Fibroblast of villous mesenchyme (primary cell): ENCODE measurements at regions not wholly inside any gene's neighbourhood (a gene's known extent, or its start where the extent isn't known, plus 50 kb on each side); places are given as distances from the start of the nearest gene placed in this dataset.
A peak's percentile ranks its signal among the peaks of the same experiment; 100 is the strongest.

Experiments
- DNase-seq: peaks from one replicate; pipeline ENCODE4 v3.0.0-alpha.2; 2010; ENCODE audit warnings: low read depth
- H3K4me3 ChIP-seq: 2 replicates; pipeline ENCODE4 v1.5.1; 2011; ENCODE audit warnings: low read depth, mild to moderate bottlenecking, low read length
- TF ChIP-seq, protein P1 (sequence below): IDR thresholded peaks from 2 replicates; pipeline ENCODE4 v1.5.1; 2012; ENCODE audit warnings: low read depth, mild to moderate bottlenecking, low read length; ENCODE audit not compliant: insufficient read depth

GRCh38 chr20:10788877-10789276 lies 115.1 kb upstream of the JAG1 start:
- DNase-seq, result no peak
- no peak overlapping the region for H3K4me3 ChIP-seq
- TF ChIP-seq, protein P1, sequence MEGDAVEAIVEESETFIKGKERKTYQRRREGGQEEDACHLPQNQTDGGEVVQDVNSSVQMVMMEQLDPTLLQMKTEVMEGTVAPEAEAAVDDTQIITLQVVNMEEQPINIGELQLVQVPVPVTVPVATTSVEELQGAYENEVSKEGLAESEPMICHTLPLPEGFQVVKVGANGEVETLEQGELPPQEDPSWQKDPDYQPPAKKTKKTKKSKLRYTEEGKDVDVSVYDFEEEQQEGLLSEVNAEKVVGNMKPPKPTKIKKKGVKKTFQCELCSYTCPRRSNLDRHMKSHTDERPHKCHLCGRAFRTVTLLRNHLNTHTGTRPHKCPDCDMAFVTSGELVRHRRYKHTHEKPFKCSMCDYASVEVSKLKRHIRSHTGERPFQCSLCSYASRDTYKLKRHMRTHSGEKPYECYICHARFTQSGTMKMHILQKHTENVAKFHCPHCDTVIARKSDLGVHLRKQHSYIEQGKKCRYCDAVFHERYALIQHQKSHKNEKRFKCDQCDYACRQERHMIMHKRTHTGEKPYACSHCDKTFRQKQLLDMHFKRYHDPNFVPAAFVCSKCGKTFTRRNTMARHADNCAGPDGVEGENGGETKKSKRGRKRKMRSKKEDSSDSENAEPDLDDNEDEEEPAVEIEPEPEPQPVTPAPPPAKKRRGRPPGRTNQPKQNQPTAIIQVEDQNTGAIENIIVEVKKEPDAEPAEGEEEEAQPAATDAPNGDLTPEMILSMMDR, result no peak

DNA sequence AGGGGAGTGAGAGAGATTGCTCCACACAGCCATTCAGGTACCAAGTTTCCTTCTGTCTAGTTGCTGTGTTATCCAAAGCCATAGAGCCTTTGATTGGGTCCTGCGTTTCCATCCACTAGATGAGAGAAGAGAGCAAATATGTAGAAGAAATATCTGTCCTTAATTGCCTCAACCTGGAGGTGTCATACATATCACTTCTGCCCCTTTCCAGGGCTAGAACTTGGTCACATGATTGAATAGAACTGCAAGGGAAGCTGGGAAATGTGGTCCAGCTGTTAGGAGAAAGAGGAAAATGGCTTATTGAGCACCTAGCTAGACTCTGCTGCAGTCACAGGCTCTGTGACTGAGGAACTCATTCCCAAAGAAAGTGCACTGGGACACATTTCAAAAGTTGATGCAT lies 115.6 kb upstream of the JAG1 start:
- TF ChIP-seq, protein P1, result no peak
- no peak for DNase-seq
- no peak overlapping the region for H3K4me3 ChIP-seq

DNA sequence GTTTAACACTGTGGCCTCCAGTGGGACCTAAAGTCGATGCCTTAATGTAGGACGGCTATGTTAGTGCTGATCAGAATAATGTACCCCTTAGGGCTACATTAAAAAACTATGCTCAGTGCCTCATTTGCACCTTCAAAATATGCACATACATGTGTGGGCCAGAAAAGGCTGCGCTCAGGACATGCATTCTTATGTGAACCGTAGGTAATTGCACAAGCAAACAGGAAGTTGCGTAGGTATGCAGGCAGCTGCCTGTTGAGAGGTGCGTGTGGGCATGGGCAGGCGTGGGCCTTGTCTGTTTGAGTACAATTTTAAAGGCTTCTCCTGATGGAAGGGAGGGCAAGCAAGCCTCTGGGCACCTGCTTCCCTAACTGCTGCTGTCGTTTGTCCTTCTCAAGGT lies 116.2 kb upstream of the JAG1 start:
- H3K4me3 ChIP-seq, result no peak overlapping the region
- TF ChIP-seq, protein P1, result no peak
- no peak for DNase-seq

GRCh38 chr20:10792291-10792690 lies 118.5 kb upstream of the JAG1 start:
- peak; percentile 20 for DNase-seq
- TF ChIP-seq, protein P1, result no peak
- H3K4me3 ChIP-seq, result no peak overlapping the region

GRCh38 chr20:10793766-10794165 lies 120.0 kb upstream of the JAG1 start:
- TF ChIP-seq, protein P1, result no peak
- no peak for DNase-seq
- H3K4me3 ChIP-seq, result no peak overlapping the region

- TF ChIP-seq, protein P1, result no peak
- no peak for DNase-seq
These were observed 121.0 kb upstream of the JAG1 start for GRCh38 chr20:10794765-10795164.

DNA sequence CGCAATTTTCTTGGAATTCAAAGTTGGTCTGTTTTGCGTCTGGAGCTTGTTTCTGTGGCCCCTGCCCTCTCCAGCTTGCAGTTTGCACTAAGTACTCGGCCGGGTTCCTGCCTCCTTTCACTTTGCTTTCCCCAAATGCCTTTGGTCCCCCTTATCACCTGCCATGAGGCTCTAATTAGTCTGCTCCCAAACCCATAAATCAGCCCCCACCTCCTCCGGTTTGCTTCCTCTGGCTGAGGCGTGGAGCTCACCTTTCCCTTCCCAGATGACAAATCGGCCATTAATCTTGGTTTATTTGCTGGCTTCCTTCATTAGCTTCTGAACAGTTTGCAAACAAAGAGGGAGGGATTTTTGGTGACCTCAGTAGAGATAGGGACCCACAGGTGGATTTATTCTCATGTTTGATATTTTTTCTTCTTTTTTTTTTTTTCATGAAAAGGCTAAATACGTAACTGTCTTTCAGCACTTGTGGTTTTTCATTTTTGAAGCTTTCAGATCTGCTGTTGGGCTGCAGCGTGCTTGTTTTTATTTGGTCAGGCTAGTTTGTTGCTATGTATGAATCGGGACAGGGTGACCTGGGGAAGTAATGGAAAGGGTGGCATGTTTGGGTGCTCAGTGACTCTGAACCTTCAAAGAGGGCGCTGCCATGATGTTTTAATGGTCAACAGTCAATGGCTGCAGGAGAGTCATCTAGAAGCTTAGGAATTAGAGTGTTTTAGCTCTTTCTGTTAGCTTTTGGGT lies 121.7 kb upstream of the JAG1 start:
- TF ChIP-seq, protein P1, result no peak
- H3K4me3 ChIP-seq, result no peak overlapping the region
- DNase-seq, result peak; percentile 35

More at GRCh38 chr20:10794765-10795164, 121.0 kb upstream of the JAG1 start:
- H3K4me3 ChIP-seq, result no peak overlapping the region
